MM.1S (cell line): ENCODE measurements at regions not wholly inside any gene's neighbourhood (a gene's known extent, or its start where the extent isn't known, plus 50 kb on each side); places are given as distances from the start of the nearest gene placed in this dataset.

Source experiments
- EZH2 ChIP-seq: fragments of 300-600 bp; sonication (generic); optimal IDR thresholded peaks from 2 replicates; pipeline ENCODE3; 2017; ENCODE audit warnings: low read depth, mild to moderate bottlenecking, antibody characterized with exemption, low read length, mixed read lengths
- EZH2phosphoT487 ChIP-seq: fragments of 300-600 bp; sonication (generic); IDR thresholded peaks from 2 replicates; pipeline ENCODE4 v1.6.1; 2018; ENCODE audit warnings: antibody characterized with exemption, low read length
- TF ChIP-seq, protein P1 (sequence below): fragments of 300-600 bp; sonication (generic); IDR thresholded peaks from 2 replicates; pipeline ENCODE4 v1.5.1; 2016; ENCODE audit warnings: antibody characterized with exemption, low read length, mixed read lengths

DNA sequence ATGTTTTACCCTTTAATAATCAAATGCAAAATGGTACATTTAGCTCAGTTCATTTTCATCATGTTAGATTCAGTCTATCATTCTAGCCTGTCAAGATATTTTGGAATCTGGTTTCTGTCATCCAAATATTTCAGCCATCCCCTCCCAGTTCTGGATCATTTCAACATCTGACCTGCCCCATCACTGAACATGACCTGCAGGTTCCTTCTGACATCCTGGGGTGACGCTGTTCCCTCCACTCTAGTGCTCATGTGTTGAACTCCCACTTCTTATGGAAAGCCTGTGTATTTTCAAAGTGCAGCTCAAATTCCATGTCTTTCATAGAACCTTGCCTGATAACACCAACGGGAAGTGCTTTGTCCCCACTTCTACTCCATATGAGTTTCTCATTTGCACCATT lies 320.0 kb upstream of the TNP1 start:
- TF ChIP-seq, protein P1, sequence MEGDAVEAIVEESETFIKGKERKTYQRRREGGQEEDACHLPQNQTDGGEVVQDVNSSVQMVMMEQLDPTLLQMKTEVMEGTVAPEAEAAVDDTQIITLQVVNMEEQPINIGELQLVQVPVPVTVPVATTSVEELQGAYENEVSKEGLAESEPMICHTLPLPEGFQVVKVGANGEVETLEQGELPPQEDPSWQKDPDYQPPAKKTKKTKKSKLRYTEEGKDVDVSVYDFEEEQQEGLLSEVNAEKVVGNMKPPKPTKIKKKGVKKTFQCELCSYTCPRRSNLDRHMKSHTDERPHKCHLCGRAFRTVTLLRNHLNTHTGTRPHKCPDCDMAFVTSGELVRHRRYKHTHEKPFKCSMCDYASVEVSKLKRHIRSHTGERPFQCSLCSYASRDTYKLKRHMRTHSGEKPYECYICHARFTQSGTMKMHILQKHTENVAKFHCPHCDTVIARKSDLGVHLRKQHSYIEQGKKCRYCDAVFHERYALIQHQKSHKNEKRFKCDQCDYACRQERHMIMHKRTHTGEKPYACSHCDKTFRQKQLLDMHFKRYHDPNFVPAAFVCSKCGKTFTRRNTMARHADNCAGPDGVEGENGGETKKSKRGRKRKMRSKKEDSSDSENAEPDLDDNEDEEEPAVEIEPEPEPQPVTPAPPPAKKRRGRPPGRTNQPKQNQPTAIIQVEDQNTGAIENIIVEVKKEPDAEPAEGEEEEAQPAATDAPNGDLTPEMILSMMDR = no peak
- TF ChIP-seq EZH2 (no peak), EZH2phosphoT487 (no peak)
